ENCODE measurements at regions not wholly inside any gene's neighbourhood (a gene's known extent, or its start where the extent isn't known, plus 50 kb on each side); places are given as distances from the start of the nearest gene placed in this dataset.
"Not testable (repeated sequence)": the region's sequence is repeated elsewhere in the genome, so short reads cannot be mapped to it uniquely, and the experiment has no call there.

GRCh38 chr2:133624551-133624950 lies 56.3 kb upstream of the NCKAP5 start:
- DNase-seq = no peak

GRCh38 chr2:133627741-133628140 lies 59.5 kb upstream of the NCKAP5 start:
- DNase-seq = no peak

- DNase-seq = no peak
Measured at GRCh38 chr2:133633309-133633708, 65.0 kb upstream of the NCKAP5 start.

GRCh38 chr2:133633881-133634409 lies 65.7 kb upstream of the NCKAP5 start:
- no peak for DNase-seq

GRCh38 chr2:133635131-133635530 lies 66.9 kb upstream of the NCKAP5 start:
- no peak for DNase-seq

GRCh38 chr2:133636287-133636686 lies 68.0 kb upstream of the NCKAP5 start:
- no peak for DNase-seq

- DNase-seq = no peak
Measured at GRCh38 chr2:133640103-133640502, 71.8 kb upstream of the NCKAP5 start.

- no peak for DNase-seq
Measured at GRCh38 chr2:133641497-133641896, 73.2 kb upstream of the NCKAP5 start.

- no peak for DNase-seq
Measured at GRCh38 chr2:133641942-133642725, 73.9 kb upstream of the NCKAP5 start.

- no peak for DNase-seq
Measured at GRCh38 chr2:133642791-133643191, 74.5 kb upstream of the NCKAP5 start.

GRCh38 chr2:133643863-133644262 lies 75.6 kb upstream of the NCKAP5 start:
- DNase-seq = no peak

- DNase-seq = no peak
Measured at GRCh38 chr2:133644846-133645245, 76.6 kb upstream of the NCKAP5 start.

GRCh38 chr2:133647386-133647785 lies 79.1 kb upstream of the NCKAP5 start:
- not testable (repeated sequence) for DNase-seq

- DNase-seq = no peak
Measured at GRCh38 chr2:133651861-133652260, 83.6 kb upstream of the NCKAP5 start.

- no peak for DNase-seq
Measured at GRCh38 chr2:133652398-133652797, 84.1 kb upstream of the NCKAP5 start.

GRCh38 chr2:133653056-133653455 lies 84.8 kb upstream of the NCKAP5 start:
- no peak for DNase-seq

- DNase-seq = peak in 1 of 2 experiments; percentile 1
Measured at GRCh38 chr2:133654949-133655348, 86.7 kb upstream of the NCKAP5 start.

GRCh38 chr2:133655610-133656009 lies 87.3 kb upstream of the NCKAP5 start:
- DNase-seq = no peak

- no peak for DNase-seq
Measured at GRCh38 chr2:133657591-133657990, 89.3 kb upstream of the NCKAP5 start.

- DNase-seq = no peak
Measured at GRCh38 chr2:133658020-133658903, 90.0 kb upstream of the NCKAP5 start.

GRCh38 chr2:133660510-133660909 lies 92.2 kb upstream of the NCKAP5 start:
- DNase-seq = no peak

GRCh38 chr2:133661392-133661791 lies 93.1 kb upstream of the NCKAP5 start:
- DNase-seq = no peak

- no peak for DNase-seq
Measured at GRCh38 chr2:133666621-133667020, 98.4 kb upstream of the NCKAP5 start.

GRCh38 chr2:133667085-133667484 lies 98.8 kb upstream of the NCKAP5 start:
- DNase-seq = no peak
